GM18498 (cell line): ENCODE measurements at regions not wholly inside any gene's neighbourhood (a gene's known extent, or its start where the extent isn't known, plus 50 kb on each side); places are given as distances from the start of the nearest gene placed in this dataset.
"Not testable (repeated sequence)": the region's sequence is repeated elsewhere in the genome, so short reads cannot be mapped to it uniquely, and the experiment has no call there.

ENCODE experiments used
- ATAC-seq: cut with Tn5 transposase; IDR thresholded peaks from one replicate; pipeline ENCODE4 v1.9.1; 2021; ENCODE audit warnings: mild to moderate bottlenecking, moderate library complexity; ENCODE audit not compliant: unreplicated experiment

GRCh38 chr21:23858878-23859277 is 1748.4 kb downstream of the MRPL39 start:
- no peak for ATAC-seq

- ATAC-seq, result no peak
These were observed 1753.4 kb downstream of the MRPL39 start for GRCh38 chr21:23853796-23854379.

DNA sequence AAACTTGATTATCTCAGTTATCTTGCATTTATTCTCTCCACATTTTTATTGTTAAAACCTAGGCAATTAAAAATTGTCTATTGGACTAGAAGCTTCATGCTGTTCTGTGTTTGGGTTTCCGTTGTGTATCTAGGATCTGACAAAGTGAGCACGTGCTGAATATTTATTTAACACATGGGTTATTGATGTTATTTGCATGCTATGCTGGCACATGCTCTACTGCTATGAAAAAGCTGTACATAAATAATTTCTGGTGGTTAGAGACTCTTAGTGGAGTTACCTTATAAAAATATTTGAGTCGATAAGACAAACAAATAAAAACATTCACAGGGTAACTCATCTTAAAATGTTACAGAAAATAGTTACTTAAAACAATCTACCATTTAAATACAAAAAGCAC is 1769.7 kb downstream of the MRPL39 start:
- no peak for ATAC-seq

- no peak for ATAC-seq
These were observed 1784.5 kb downstream of the MRPL39 start for GRCh38 chr21:23822760-23823159.

DNA sequence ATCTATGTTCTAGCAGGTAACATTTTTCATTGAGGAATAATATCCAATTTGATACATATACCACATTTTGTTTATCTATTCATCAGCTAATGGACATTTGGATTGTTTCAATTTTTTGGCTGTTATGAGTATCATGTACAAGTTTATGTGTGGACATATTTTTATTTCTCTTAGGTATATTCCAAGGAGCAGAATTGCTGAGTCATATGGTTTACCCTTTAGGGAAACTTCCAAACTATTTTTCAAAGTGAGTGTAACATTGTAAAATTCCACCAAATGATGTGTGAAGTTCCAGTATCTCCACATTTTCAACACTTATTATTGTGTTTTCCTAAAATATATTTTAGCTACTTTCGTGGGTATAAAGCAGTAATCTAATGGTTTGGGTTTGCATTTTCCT is 1789.9 kb downstream of the MRPL39 start:
- no peak for ATAC-seq

DNA sequence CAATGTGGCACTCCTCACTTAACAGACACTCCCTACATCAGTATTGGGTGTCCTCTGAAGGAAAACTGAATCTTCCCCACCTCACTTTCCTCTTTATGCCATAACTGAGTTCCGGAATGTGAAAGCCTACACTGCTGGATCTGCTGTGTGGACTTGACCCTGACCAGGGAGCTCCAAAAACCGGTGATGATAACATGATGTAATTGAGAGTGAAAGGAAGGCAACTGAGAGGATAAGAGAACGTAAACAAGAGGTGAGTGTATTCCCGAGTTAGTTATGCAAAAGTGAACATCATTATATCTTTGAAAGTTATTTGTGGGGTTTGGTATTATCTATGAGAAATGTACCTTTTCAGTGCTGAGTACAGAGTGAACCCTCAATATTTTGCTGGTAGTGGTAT is 1794.8 kb downstream of the MRPL39 start:
- no peak for ATAC-seq

- no peak for ATAC-seq
These were observed 1795.5 kb downstream of the MRPL39 start for GRCh38 chr21:23811805-23812204.

DNA sequence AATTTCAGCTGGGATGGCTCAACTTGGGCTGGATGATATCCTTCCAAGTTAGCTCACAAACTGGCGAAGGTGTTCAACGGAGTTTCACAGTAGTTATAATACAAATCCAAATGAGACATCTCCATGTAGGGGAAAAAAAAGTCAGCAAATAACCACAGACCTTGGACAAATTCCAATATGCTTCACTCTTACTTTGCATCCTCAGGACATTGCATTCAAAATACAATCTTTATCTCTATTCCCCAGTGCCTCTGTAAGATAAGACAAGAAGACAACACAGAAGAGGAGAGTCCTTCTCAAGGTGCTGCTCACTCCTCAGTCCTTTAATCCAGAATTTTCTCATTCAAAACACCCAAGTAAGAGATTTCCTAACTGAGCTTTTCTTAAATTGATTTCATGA is 1797.7 kb downstream of the MRPL39 start:
- ATAC-seq, result no peak

GRCh38 chr21:23806966-23807548 is 1800.2 kb downstream of the MRPL39 start:
- not testable (repeated sequence) for ATAC-seq

DNA sequence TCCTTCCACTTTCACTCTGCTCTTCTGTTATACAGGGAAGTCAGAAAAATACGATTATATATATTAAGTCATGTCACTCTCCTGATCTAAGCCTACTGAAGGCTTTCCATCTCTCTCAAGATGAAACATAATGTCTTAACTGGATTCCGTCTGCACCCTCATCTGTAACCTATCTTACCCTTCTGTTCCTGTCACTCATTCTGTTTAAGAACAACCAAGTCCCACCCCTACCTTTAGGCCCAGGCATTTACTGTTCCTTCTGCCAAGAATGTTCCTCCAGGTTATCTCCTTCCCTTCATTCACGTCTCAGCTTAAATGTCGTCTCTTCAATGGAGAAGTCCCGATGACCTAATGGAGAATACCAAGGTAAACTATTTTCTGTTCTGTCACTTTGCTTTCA is 1802.4 kb downstream of the MRPL39 start:
- no peak for ATAC-seq

- ATAC-seq, result no peak
These were observed 1806.0 kb downstream of the MRPL39 start for GRCh38 chr21:23801292-23801691.

DNA sequence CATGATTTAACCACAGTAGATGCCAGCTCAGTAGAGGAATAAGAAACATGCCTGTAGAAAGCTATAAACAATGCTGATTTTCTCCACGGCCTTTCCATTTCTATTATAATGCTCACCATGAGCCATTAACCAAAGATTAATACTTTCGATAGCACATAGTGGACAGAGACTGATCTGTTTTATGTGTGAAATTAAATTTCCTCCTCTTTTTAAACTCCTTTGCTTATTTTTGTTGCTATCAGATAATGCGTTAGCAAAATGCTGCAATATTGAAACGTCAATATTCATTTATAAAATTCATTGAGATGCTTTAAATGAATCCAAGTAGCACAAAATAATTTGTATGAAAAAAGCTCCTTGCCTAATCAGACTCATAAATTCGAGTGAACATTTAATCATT is 1807.9 kb downstream of the MRPL39 start:
- ATAC-seq, result no peak

GRCh38 chr21:23792300-23792699 is 1815.0 kb downstream of the MRPL39 start:
- ATAC-seq, result no peak

- ATAC-seq, result no peak
These were observed 1817.4 kb downstream of the MRPL39 start for GRCh38 chr21:23789864-23790263.

- ATAC-seq, result no peak
These were observed 1827.0 kb downstream of the MRPL39 start for GRCh38 chr21:23780326-23780725.

DNA sequence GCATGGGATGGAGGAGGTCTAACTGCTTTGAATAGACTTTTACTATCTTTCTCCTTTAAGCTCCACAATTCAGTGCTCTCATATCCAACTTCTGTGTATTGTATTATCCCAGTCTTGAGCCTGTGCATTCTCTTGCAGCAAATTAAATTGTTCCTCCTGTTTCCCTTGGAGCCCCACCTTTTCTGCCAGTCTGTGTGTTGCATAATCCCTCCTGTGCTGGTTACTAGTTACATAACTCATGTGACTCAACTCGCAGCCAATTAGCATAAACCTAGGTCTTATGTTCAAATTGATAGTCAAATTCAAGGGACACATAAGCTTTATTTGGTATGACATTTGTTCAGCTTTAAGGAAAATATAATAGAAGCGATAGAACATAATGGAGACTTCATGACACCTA is 1863.5 kb downstream of the MRPL39 start:
- no peak for ATAC-seq

GRCh38 chr21:23740463-23740862 is 1866.8 kb downstream of the MRPL39 start:
- no peak for ATAC-seq

DNA sequence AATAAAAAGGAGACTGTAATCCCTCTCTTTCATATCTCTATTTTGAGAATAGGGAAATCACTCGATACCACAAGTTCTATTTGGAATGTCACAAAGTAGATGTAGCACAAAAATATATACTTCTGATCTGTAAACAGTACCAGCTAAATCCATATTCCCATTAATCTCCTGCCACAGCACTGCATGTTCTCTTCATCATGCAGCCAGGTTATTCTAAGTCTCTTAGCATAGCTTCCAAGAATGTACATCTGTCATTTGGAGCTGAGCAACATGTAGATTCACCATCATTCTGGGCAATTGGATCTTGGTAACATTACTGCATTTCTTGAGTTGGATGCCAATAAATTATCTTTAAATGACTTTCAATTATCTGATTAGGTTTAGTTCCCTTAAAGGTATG is 1874.5 kb downstream of the MRPL39 start:
- no peak for ATAC-seq

DNA sequence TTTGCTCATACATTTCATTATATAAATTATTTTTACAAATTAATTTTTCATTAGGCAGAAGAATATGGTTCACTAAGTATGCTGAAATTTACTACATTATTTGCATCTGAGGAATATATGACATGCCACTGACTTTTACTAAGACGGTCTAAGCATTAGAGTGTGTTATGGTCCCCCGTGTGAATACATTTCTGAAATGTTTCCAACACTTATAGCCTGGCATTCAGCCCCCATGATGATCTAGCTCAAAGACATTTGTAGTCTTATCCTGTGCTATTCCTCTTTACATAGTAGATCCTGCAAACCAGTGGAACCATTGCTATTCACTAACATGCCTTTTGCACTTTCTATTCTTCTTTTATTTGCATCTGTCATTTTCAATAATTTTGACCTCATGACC is 1878.0 kb downstream of the MRPL39 start:
- no peak for ATAC-seq

GRCh38 chr21:23725576-23725975 is 1881.7 kb downstream of the MRPL39 start:
- ATAC-seq, result no peak

DNA sequence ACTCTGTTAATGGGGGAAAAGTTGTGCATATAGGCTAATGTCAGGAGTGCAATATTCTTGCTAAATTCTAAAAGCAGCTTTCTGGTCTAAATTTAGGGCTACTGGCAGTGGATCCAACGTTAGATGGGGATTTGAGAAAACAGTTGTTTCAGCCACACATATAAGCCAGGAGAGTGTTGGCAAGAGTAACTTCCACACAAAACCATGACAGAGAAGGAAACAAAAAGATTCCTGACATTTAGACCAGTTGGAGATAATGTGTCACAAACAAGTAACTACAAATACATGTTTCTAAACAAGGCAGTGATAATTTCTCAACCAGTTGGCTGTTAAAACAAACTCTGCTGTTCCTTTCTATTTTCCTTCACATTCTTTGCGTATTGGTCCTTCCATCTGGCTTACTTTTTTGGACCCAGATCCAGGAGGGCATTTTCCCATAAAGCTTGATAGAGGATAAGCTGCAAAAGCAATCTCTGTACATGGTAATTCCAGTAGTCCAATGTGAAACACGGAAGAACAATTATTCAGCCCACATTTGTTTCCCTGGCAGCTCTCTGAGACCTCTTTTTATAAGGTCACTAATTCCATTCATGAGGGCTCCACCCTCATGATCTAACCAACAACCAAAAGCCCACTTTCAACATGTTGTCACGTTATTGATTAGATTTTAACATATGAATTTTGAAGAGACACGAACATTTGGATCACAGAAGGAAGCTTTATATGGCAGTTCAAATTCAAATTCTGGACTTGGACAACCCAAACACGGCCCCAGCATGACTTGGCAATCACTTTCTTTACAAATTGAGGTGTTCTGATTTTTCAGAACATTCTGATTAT is 1888.6 kb downstream of the MRPL39 start:
- ATAC-seq, result no peak

GRCh38 chr21:23712166-23712565 is 1895.1 kb downstream of the MRPL39 start:
- no peak for ATAC-seq
